SK-N-DZ (cell line): ENCODE measurements at regions not wholly inside any gene's neighbourhood (a gene's known extent, or its start where the extent isn't known, plus 50 kb on each side); places are given as distances from the start of the nearest gene placed in this dataset.
"Not testable (repeated sequence)": the region's sequence is repeated elsewhere in the genome, so short reads cannot be mapped to it uniquely, and the experiment has no call there.

Experiments
- DNase-seq: peaks from one replicate; pipeline ENCODE4 v3.0.0-alpha.2; 2015; ENCODE audit warnings: low spot score

- DNase-seq: no peak
These were observed 191.5 kb downstream of the MCHR2 start for GRCh38 chr6:99802396-99803031.

DNA sequence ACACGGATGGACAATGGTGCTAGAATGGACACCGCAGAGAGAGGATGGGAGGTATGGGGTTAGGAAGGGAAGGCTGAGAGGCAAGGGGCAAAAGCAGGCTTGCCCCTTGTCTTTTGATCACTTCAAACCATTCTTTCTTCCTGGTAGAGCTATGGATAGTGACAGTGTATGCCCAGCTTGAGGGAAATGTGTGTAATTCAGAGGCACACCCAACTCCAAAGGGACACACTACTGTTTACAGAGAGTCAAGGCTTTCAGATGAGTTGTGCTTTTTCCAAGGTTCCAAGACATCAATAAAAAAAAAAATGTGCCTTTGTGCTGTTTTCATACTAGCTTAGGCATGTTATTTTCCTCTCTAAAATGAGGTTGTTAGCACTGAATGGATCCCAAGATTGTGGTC is 185.0 kb downstream of the MCHR2 start:
- DNase-seq: no peak

- no peak for DNase-seq
These were observed 183.7 kb downstream of the MCHR2 start for GRCh38 chr6:99810295-99810694.

GRCh38 chr6:99810942-99811620 is 182.9 kb downstream of the MCHR2 start:
- DNase-seq: no peak

DNA sequence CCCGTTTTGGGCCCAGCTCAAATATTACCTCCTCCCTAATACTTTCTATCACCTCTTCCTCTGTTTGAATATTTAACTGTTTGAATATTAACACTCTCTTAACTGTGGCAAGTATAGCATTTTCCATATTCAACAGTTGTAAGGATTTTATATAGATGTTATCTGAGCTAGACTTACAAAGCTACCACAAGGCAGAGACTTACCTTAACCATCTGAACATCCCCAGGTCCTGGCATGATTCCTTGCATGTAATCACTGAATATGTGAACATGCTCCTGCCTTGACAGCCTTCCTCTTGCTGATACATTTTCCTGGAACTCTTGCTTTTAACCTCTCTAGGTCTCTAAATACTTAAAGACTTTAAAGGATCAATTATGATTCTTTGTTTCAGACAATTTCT is 182.4 kb downstream of the MCHR2 start:
- DNase-seq: no peak

DNA sequence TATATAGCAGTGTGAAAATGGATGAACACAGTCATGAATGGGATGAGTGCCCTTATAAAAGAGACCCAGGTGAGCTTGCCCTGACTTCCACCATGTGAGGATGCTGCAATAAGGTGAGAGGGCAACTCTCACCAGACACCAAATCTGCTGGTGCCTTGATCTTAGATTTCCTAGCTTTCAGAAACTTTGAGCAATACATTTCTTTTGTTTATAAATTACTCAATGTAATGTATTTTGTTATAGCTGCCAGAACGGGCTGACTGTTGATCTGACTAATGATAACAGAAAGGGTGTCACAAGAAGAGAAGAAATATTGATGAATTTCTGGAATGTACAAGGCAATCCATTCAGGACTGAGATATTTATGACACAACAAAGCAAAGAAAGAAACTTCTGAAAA is 180.5 kb downstream of the MCHR2 start:
- no peak for DNase-seq

DNA sequence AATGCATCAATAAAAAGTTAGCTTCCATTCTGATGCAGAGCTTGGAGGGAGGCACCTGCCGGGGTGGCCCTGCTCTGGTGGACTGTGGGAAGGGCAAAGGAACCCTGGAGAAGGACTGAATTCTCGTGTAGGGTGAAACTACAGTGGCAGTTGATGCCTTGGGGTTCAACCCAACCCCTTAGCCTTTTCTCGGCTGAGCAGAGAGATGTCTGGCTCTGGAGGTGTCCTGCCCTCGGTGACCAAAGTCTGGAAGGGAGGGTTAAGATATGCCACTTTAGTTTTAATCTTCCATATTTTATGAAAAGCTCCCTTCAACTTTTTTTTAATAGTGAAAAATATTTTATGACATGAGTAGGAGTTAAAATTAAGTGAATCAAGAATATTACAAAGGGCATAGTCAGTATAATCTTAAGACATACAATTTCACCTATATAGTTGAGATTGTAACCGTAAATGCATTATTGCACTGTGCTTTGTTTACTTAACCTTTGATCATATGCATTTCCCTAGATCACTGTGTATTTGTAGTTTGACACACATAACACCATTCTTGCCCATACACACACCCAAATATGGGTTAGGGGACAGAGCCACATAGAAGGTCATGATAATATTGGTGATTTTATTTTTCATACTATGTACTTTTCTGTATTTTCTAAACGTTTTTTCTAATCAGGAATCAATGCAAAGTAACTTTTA is 179.6 kb downstream of the MCHR2 start:
- no peak for DNase-seq

- no peak for DNase-seq
These were observed 177.2 kb downstream of the MCHR2 start for GRCh38 chr6:99816795-99817194.

GRCh38 chr6:99818161-99818560 is 175.9 kb downstream of the MCHR2 start:
- DNase-seq: no peak

DNA sequence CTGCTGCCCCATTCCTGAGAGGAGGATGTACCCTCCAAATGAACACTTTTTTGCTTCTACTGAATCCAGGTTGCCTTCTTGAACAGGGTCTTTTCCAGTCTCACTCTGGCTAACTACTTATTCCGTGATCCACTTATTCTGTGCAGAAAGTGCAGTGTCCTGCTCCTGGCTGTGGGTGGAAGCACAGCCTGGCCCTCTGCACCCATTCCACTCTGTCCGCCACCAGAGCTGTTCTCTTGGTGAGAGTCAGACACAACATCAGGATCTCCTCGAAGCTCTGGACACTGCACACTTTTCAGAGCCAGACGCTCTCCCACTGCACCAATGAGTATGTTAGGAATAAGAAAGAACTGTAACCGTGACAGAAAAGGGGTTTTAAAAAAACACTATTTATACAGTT is 174.2 kb downstream of the MCHR2 start:
- DNase-seq: no peak

GRCh38 chr6:99821164-99821563 is 172.9 kb downstream of the MCHR2 start:
- DNase-seq: no peak

- peak; percentile 63 for DNase-seq
These were observed 171.1 kb downstream of the MCHR2 start for GRCh38 chr6:99822741-99823512.

- not testable (repeated sequence) for DNase-seq
These were observed 170.3 kb downstream of the MCHR2 start for GRCh38 chr6:99823513-99824235.

GRCh38 chr6:99833034-99833433 is 161.0 kb downstream of the MCHR2 start:
- DNase-seq: no peak

DNA sequence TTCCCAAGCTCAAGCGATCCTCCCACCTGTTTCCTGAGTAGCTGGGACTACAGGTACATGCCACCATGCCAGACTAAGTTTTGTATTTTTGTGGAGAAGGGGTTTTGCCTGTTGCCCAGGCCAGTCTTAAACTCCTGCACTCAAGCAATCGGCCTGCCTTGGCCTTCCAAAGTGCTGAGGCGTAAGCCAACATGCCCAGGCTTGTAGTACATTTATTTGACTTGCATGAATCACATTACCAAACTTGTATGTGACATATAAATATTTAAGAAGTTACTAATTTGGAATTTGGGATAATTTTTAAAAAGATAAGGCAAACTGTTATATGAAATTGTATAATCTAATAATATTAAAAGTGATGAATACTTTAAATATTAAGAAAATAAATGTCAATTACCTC is 157.6 kb downstream of the MCHR2 start:
- DNase-seq: no peak

DNA sequence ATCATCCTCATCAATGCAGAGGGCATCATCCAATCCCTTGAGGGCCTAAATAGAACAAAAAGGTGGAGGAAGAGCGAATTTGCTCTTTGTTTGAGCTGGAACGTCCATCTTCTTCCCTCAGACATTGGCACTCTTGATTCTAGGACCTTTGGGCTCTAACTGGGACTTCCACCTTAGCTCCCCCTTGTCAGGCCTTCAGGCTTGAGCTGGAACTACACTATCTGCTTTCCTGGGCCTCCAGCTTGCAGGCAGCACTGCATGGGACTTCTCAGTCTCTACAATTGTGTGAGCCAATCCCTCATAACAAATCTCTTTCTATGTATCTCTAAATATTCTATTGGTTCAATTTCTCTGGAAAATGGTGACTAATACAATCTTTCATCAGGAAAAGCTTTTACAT is 155.4 kb downstream of the MCHR2 start:
- DNase-seq: no peak

- no peak for DNase-seq
These were observed 152.7 kb downstream of the MCHR2 start for GRCh38 chr6:99841297-99841696.

DNA sequence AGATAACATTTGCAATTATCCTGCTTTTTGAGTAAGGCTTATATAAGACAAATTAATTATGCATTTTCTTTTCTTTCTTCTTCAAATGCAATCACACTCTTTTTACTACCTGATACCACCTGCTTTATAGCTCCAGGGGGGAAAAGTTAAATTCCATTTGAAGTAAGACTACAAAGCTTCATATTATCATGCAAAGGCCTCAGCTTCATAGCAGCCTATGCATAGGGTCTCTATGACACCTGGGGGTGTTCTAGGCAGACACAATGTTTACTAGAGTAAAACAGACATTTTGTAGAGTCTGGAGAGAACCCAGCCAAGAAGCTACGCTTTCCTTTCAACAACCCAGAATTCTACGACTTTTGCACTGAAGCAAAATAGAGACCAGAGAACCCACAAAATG is 148.0 kb downstream of the MCHR2 start:
- DNase-seq: no peak

- DNase-seq: no peak
These were observed 143.2 kb downstream of the MCHR2 start for GRCh38 chr6:99850841-99851240.

GRCh38 chr6:99852031-99852430 is 142.0 kb downstream of the MCHR2 start:
- DNase-seq: no peak

GRCh38 chr6:99867026-99867425 is 127.0 kb downstream of the MCHR2 start:
- DNase-seq: no peak
